Ovary (tissue), 7 donors: ENCODE measurements at regions not wholly inside any gene's neighbourhood (a gene's known extent, or its start where the extent isn't known, plus 50 kb on each side); places are given as distances from the start of the nearest gene placed in this dataset.

Experiments used
- DNase-seq, 5 donors: peaks; one replicate each; pipeline ENCODE4 v3.0.0-alpha.2; 2019 to 2020
- H3K27ac ChIP-seq, 2 donors: fragments of 200-600 bp; one replicate each; pipeline versions ENCODE4 v1.5.1 to v1.8.0; 2019 to 2022
- H3K27me3 ChIP-seq: fragments of 200-600 bp; one replicate; pipeline ENCODE4 v1.8.0; 2022
- H3K36me3 ChIP-seq: fragments of 200-600 bp; sonication (generic); one replicate; pipeline ENCODE4 v1.5.1; 2019
- H3K4me1 ChIP-seq: one replicate; pipeline ENCODE4 v1.8.1; 2013; ENCODE audit warnings: mild to moderate bottlenecking, moderate library complexity; ENCODE audit not compliant: insufficient read depth
- H3K4me3 ChIP-seq: fragments of 200-600 bp; sonication (generic); one replicate; pipeline ENCODE4 v1.5.1; 2017
- H3K9me3 ChIP-seq, 2 donors: fragments of 200-600 bp in 1 of 2; sonication (generic) in 1 of 2; one replicate each; pipeline versions ENCODE4 v1.5.1 to v1.8.1; 2013 to 2019; ENCODE audit warnings: mild to moderate bottlenecking in 1 of 2, moderate library complexity in 1 of 2
- EP300 ChIP-seq: sonication (generic); formaldehyde crosslinking; IDR thresholded peaks from one replicate; pipeline ENCODE4 v1.6.1; 2017; ENCODE audit warnings: antibody characterized with exemption
- POLR2A ChIP-seq: fragments of 450-650 bp; IDR thresholded peaks from one replicate; pipeline ENCODE4 v1.6.1; 2017; ENCODE audit warnings: antibody characterized with exemption, mild to moderate bottlenecking, moderate library complexity
- WGBS, 3 donors: extraction: QIAGEN DNeasy Blood & Tissue Kit in 1 of 3; methylation state at CpG; one replicate each; pipeline versions ENCODE4 v1.1.5 to v1.1.7; 2013 to 2017; 5-methylcytosine and 5-hydroxymethylcytosine counted together
- intact Hi-C, 4 donors: fragments of 100-400 bp; cut with DNase I; formaldehyde crosslinking; loops; one replicate each; pipeline versions ENCODE4 v1.11.0 to v1.15.1; 2022 to 2023
- TF ChIP-seq, protein P1 (sequence below), 3 donors: fragments of 450-650 bp in 2 of 3; fragments of 200-600 bp in 1 of 3; IDR thresholded peaks; one replicate each; pipeline versions ENCODE4 v1.5.1 to v1.8.0; 2016 to 2022; ENCODE audit warnings: antibody characterized with exemption in 3 of 3, mild to moderate bottlenecking in 1 of 3
- donor health status: DM: no; HTN: no; CAD: no; lungs with moderate emphysema.
- donor health status: DM: no; HTN: no; CAD: no.
- donor health status: Bipolar disorder and iron deficiency.
- donor health status: DM: no; HTN: no; CAD: no.
- donor health status: DM: yes; HTN: yes; CAD: no.

DNA sequence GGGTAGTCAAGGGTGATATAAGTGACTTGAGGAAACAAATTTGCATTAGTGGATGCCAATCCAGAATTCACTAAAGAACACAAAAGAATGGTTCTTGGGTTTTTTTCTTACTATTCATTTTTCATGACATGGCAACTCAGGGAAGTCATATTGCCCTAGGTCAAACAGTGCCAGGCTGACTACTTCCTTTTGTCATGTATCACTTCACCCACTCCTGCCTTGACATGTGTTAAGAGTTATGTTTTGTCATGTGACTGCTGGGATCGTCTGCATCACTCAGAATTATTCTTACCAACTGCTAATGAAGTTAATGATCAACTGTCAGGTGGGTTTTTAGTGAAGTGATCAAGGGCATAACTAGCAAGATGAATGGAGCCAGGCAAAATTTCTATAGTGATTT lies 74.2 kb downstream of the PRORP start:
- intact Hi-C loops: no loop called here
- Histone ChIP-seq H3K4me3 (no peak overlapping the region), H3K9me3 (no peaks in the 10 kb centered on the region), H3K27ac (no peak overlapping the region), H3K36me3 (no peaks in the 10 kb centered on the region), H3K27me3 (no peaks in the 10 kb centered on the region), H3K4me1 (no peaks in the 10 kb centered on the region)
- WGBS, 3 donors: 41 to 63% (median 46%) methylated on average over 1 of the region's 1 CpG
- no peak for TF ChIP-seq POLR2A
- TF ChIP-seq, protein P1, sequence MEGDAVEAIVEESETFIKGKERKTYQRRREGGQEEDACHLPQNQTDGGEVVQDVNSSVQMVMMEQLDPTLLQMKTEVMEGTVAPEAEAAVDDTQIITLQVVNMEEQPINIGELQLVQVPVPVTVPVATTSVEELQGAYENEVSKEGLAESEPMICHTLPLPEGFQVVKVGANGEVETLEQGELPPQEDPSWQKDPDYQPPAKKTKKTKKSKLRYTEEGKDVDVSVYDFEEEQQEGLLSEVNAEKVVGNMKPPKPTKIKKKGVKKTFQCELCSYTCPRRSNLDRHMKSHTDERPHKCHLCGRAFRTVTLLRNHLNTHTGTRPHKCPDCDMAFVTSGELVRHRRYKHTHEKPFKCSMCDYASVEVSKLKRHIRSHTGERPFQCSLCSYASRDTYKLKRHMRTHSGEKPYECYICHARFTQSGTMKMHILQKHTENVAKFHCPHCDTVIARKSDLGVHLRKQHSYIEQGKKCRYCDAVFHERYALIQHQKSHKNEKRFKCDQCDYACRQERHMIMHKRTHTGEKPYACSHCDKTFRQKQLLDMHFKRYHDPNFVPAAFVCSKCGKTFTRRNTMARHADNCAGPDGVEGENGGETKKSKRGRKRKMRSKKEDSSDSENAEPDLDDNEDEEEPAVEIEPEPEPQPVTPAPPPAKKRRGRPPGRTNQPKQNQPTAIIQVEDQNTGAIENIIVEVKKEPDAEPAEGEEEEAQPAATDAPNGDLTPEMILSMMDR (IDR thresholded peaks at IDR 0.05): no peak
- TF ChIP-seq EP300: no peak
- no peak for DNase-seq

DNA sequence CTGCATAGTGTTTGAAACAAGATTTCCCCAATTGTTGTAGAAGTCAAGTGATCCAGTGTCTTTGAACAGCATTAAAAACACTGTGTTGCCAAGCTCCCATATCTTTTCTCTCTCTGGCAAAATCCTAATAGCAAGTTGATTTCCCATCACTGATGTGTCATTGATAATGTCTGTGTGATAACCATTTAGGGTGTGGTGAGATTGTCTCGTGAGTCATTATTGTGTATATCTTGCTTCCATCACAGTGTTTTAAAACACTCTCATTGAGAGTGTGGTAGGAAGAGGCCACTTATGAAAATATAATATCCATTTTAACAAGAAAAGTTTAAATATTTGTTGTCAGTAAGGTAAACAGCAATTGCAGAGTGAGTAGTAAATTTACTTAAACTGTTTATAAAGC lies 74.7 kb downstream of the PRORP start:
- H3K4me1 ChIP-seq: no peaks in the 10 kb centered on the region
- TF ChIP-seq POLR2A: no peak
- TF ChIP-seq EP300: no peak
- TF ChIP-seq, protein P1 (IDR thresholded peaks at IDR 0.05): no peak
- intact Hi-C loops: no loop called here
- H3K27me3 ChIP-seq: no peaks in the 10 kb centered on the region
- H3K9me3 ChIP-seq: no peaks in the 10 kb centered on the region
- WGBS, 3 donors: 48 to 63% (median 52%) methylated on average over 1 of the region's 1 CpG
- DNase-seq: no peak
- no peak overlapping the region for H3K4me3 ChIP-seq
- no peaks in the 10 kb centered on the region for H3K36me3 ChIP-seq
- no peak overlapping the region for H3K27ac ChIP-seq

DNA sequence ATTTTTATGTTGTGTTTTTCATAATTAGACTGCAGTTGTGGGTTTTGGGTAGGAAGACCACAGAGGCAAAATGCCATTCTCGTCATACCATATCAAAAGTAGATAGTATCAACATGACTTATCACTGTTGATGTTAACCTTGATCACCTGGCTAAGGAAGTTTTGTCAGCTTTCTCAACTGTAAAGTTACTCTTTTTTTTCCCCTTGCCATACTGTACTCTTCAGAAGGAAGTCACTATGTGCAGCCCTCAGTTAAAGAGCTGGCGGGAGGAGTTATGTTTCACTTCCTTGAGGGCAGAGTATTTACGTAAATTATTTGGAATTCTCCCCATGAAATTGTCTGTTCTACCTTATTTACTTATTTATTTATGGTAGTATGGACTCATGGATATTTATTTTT lies 78.7 kb downstream of the PRORP start:
- no peak overlapping the region for H3K4me3 ChIP-seq
- H3K27ac ChIP-seq: no peak overlapping the region
- no peak for DNase-seq
- TF ChIP-seq POLR2A (no peak), EP300 (no peak)
- TF ChIP-seq, protein P1 (IDR thresholded peaks at IDR 0.05): no peak
- H3K4me1 ChIP-seq: no peaks in the 10 kb centered on the region
- no peaks in the 10 kb centered on the region for H3K36me3 ChIP-seq
- no peaks in the 10 kb centered on the region for H3K9me3 ChIP-seq
- H3K27me3 ChIP-seq: no peaks in the 10 kb centered on the region
- WGBS, 3 donors: 83 to 88% (median 88%) methylated on average over 3 of the region's 3 CpGs
- intact Hi-C loops: loop anchor here in 1 of 4 donors (10.0 kb wide), 1 partner anchor 46 kb away; no protein-coding TSS in a partner anchor

DNA sequence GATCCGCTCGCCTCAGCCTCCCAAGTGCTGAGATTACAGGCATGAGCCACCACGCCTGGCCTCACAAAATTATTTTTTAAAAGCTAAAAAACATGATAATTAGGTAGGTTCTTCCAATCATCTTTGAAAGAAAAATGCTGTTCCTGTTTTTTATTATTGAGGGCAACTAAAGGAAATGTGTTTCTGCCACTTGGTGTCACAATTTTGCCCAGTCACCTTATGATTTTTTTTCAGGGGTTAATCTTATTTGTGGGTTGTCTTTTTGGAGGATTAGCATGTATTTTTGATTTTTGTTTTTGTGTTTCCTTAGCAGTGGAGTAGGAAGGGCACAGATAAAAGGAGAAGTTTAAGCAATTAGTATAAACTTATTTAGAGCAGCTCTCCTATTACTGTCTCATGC lies 79.8 kb downstream of the PRORP start:
- intact Hi-C loops: loop anchor here in 1 of 4 donors (10.0 kb wide), 1 partner anchor 47 kb away; no protein-coding TSS in a partner anchor
- H3K36me3 ChIP-seq: no peaks in the 10 kb centered on the region
- no peaks in the 10 kb centered on the region for H3K27me3 ChIP-seq
- TF ChIP-seq, protein P1 (IDR thresholded peaks at IDR 0.05): no peak
- TF ChIP-seq EP300 (no peak), POLR2A (no peak)
- no peaks in the 10 kb centered on the region for H3K4me1 ChIP-seq
- DNase-seq: no peak
- H3K9me3 ChIP-seq: no peaks in the 10 kb centered on the region
- 92 to 98% (median 97%) methylated on average over 3 of the region's 3 CpGs for WGBS, 3 donors
- H3K4me3 ChIP-seq: no peak overlapping the region
- no peak overlapping the region for H3K27ac ChIP-seq
